NCI-H128 (cell line): ENCODE measurements at regions not wholly inside any gene's neighbourhood (a gene's known extent, or its start where the extent isn't known, plus 50 kb on each side); places are given as distances from the start of the nearest gene placed in this dataset.
A peak's percentile ranks its signal among the peaks of the same experiment; 100 is the strongest.

Experiments
- DNase-seq: peaks from one replicate; lab custom pipeline; 2025; ENCODE audit not compliant: unreplicated experiment; lab: John Stamatoyannopoulos, UW

DNA sequence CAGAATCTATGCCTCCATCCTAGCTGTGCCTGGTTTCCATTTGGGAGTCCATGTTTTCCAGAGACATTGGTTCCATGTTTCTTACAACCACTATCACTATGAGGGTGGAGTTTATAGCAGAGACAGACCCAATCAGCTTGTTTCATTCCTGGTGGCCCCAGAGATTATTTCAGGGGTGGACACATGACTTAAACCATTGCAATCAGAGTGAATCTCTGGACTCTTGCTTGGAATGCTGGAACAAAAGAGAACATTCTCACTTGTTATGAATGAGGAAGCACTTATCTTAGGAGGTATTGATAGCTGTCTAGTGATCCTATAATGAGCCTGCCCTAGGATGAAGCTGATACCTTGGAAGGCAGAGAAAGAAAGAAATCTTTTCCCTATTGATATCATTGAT, 250.3 kb downstream of the ATG4C start:
- DNase-seq, result no peak

DNA sequence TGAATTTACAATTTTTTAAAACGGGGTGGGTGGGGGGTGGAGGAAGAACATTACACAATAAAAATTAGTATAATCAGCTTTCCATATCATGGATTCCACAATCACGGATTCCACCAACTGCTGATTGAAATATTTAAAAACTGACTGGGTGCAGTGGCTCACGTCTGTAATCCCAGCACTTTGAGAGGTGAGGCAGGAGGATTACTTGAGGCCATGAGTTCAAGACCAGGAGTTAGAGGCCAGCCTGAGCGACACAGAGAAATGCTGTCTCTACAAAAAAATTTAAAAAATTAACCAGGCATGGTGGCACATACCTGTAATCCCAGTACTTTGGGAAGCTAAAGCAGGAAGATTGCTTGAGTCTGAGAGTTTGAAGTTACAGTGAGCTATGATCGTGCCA, 254.7 kb downstream of the ATG4C start:
- DNase-seq, result no peak

DNA sequence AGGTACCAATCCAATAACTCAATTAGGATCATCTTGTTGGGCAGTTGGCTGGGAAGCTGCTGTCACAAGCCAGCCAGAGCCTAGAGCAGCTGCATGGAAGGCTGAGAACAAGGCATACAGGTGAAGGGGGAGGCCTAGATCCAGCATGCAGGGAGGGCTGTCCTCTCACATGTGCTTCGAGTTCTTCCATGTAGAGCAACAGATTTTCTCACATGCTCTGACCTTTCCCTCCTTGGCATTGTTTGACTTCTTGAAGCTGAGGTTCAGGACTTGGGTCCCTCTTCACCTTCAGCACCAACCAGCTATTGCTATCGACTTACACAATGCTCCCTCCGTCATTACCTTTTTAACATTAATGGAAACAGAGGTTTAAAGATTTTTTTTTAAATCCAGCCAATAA, 257.7 kb downstream of the ATG4C start:
- no peak for DNase-seq

DNA sequence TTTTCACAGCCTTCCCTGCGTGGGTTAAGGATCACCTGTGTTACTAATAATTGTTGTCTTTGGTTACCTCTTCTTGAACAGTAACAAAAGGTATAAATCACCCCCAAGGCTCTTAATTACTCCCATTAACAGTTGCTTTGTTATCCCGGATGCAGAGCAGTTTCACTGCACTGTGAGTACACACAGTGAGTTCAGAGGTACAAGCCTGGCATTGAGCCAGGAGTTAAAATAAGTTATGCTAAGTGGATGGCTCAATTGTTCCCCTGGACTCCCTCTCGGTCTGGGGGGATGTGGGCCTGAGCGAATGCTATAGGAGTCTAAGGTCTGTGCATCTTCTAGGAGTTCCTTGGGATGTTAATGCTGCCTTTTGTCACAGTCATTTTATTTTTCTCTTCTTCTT, 258.3 kb downstream of the ATG4C start:
- peak; percentile 77 for DNase-seq

DNA sequence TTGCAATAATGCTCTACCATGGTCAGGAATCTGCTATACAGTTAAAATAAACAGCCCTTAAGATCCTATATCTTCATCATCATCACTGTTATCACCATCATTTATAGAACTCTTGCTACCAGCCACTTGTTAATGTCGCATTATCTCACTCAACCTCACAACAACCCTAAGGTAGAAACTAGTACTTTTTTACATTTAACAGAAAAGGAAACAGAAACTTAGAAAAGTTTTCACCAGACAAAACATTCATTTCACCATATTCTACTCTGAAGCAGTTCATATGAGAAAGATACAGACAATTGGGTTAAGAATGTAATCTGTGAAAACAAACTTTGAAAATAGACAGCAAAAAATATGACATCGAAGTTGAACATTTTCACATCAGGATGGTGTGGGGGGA, 262.6 kb downstream of the ATG4C start:
- no peak for DNase-seq

DNA sequence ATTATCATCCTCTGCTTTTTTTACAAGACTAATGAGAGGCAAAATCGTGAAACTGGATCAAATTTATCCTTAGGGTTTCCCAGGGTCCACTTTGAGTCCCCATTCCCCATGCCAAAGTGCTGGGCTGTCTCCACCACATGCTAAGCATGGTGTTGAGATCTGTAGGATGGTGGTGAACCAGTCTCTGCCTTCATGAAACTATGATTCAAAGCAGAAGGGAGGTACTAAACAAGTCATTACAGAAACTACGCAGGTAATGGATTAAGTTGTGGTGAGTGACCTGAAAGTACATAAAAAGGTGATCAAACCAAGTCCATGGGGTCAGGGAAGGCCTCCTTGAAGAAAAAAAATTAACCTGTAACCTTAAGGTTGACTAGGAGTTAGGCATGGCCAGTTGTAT, 265.2 kb downstream of the ATG4C start:
- no peak for DNase-seq

DNA sequence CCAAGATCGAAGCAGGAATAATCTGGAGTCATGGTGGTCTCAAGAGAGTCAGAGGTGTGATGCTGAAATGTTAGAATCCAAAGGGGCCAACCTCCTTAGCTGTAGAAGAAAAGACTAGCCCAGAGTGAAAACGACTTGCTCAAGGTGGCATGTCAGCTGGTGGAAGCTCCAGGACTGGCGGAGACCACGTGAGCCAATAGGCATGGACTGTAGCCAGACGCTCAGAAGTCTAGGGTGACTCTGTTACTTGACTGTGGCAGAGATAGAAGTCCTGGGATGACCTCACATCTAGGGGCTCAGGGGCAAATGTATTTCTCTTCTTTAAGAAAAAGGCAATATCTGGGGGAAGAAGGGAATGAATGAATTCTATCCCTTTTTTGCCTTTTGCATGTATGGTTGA, 267.4 kb downstream of the ATG4C start:
- DNase-seq, result no peak

DNA sequence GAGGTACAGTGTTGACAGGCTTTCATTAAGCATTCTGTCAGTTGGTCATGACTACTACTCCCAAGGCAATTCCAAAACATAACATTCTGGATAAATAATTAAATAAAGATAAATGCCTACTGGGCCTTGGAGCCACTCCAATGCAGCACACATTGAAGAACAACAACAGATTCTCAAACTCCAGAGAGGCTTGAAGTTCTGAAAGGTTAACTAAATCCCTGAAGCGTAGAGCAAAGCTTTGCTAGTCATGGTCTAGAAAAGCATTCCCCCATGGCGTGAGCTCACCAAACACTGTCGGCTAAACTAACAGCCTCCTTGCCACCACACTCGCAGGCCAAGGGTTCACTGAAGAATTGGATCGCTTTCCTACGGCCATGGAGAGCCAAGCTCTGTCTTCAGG, 268.0 kb downstream of the ATG4C start:
- DNase-seq, result no peak

DNA sequence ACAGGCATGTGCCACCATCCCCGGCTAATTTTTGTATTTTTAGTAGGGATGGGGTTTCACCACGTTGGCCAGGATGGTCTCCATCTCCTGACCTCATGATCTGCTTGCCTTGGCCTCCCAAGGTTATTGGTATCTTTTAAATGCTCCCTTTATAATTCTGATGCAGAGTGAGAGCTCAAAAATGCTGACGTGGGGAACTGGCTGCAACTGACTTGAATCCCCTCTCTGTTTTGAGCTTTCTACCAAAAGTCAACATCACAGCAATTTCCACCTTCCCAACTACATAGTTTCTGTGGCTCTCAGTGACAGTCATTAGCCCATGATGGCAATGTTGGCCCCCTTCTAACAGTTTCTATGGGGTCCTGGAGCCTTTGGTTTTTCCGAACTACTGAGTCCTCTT, 268.2 kb upstream of the FOXD3 start:
- no peak for DNase-seq

DNA sequence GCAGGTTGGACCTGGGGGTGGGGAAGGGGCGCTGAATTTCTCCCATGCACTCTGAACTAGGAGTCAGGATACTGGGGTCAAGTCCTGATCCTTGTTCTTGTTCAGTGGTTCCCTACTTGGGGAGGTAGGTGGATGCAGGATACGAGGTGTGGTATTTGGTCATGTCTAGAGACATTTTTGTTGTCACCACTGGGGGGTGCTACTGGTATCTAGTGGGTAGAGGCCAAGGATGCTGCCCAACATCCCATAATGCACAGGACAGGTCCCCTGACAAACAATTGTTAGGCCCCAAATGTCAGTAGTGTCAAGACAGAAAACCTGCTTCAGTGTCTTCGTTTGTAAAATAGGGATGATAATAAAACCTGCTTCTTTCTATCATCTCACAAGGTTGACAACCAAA, 259.0 kb upstream of the FOXD3 start:
- no peak for DNase-seq

DNA sequence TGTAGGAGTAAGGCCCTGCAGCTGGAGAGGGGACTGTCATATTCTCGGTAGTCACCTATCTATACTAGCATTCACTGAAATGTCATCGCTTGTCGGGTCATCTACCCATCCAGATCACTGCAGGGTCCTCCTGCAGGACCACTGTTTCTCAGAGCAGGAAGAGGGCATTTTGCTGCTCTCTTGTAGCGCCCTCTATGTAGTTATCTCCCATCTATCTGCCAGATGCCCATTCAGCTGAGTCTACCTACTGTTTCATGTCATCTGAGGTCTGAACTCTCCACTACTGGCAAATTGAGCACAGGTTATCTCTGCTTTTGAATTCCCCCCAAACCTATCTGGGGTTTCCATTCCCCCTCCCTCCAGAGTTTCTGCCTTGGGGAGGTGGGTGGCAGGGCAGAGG, 258.2 kb upstream of the FOXD3 start:
- DNase-seq, result no peak

DNA sequence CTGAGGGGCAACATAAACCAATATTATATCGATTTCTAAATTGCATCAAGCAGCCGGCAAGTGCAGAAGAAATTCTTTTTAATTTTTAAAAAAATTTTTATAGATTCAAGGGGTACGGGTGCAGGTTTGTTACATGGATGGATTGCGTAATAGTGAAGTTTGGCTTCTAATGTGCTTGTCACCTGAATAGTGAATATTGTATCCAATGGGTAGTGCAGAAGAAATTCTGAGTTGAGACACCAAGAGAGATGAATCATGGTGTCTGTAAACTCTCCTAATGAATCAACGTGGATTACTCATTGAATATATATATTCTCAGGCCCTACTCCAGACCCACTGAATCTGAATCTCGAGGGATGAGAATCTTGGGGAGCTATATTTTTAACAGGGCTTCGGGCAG, 253.7 kb upstream of the FOXD3 start:
- no peak for DNase-seq

DNA sequence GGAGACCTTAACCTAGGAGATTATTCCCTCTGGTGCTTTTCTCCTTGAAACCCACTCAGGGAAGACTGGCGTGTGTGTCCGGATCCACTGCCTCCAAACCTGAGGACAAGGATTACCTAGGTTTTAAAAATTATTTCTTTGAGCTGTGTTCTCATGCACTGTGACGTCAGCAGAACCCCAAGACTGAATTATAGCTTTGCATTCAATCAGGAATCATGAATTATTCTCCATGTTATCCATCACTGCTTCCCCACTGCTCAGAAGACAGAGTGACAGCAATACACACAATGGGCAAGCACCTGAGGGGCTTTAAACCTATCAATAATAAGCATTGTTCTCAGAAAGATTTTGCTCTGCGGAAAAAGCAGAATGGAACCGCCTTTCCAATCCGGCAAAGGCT, 253.2 kb upstream of the FOXD3 start:
- no peak for DNase-seq

DNA sequence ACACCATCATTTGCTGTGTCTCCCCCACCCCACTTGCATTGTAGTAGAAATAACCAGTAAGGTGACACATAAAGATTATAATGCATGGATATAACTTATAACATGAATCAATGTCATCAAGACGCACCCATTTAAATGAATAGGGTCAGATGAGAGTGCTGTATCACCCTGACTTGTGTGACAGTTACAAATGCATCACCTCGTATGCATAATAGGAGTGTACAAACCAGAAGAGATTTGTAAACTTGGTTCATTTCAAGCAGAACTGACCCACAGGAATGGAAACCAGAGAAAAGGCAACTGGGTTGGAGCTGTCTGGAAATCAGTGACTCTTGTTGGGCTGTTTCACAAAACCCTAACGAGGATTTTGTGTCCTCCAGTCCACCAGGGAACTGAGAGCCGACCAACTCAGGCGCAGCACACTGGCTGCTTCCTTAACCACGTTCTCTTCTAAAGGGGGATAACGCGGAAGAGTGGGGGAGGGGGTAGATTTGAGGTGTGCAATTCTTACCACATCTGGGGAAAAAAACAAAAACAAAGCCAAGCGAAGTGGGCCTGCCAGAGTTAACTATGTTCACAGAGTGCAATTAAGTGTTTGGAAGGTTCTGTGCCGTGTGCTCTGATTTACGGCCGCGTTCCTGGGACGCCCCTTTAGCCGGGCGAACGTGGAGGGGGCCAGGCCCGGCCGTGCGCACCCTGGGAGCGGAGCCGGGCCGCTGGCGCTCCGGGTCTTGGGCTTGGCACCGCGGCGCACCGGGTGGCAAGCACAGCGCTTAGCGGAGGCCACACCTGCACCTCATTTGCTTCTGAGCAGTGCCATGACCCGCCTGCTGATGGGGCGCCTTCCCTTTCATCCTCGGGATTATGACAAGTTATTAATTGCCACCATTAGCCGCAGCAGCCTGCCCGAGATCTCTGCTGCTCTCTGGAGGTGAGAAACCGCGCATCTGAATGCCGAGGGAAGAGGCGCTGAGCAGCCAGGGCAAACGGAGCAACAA, 248.8 kb upstream of the FOXD3 start:
- no peak for DNase-seq

DNA sequence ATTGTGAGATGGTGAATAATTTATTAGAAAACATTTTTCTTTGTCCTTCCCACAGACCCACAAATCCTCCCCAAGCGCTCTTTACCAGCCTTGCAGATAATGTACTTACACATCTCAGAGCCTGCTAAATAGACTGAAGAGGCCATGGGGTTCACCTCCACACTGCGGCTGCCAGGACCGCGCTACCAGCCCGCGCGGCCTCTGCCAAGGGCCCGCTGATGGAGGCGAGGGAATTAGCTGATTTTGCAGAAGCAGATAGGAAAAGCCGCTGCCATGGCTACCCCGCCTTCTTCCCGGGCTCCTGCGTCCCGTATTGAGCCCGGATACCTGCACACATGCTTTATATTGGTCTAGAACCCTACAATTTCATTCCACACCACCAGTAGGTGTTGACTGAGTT, 248.0 kb upstream of the FOXD3 start:
- DNase-seq, result no peak

DNA sequence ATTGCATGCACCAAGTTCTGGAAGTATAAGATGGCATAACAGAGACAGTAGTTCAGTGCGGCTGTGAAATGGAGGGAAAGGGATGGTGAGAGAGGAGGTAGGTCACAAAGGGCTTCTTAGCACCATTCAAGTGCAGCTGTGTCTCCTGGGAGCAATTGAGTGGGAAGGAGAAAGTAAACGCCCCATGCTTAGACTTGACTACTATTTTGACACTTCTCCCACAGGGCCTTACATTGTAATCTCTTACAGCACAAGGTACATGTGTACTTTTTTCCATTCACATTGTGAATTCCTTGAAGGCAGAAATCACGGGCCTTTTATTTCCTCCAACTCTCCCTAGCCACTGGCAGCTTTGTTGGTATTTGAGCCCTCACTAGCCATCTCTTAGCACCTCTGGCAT, 239.6 kb upstream of the FOXD3 start:
- DNase-seq, result no peak

DNA sequence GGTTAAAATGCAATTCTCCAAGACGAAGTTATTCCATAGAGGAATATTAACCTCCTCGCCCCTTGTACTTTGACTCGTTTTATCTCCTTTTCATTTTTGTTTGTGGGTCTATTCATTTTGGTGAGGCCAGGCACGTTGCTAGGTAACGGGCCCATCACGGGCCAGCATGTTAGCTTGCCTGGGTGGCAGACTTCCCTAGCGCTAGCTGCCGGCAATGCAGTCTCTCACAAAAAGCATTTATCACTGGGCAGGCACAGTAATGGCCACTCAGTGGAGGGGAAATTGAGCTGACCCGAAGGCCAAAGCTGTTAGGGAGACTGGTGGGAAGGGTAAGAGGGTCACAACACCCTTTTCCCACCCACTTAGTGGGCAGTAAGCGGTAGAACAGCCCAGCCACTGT, 234.4 kb upstream of the FOXD3 start:
- DNase-seq, result no peak

DNA sequence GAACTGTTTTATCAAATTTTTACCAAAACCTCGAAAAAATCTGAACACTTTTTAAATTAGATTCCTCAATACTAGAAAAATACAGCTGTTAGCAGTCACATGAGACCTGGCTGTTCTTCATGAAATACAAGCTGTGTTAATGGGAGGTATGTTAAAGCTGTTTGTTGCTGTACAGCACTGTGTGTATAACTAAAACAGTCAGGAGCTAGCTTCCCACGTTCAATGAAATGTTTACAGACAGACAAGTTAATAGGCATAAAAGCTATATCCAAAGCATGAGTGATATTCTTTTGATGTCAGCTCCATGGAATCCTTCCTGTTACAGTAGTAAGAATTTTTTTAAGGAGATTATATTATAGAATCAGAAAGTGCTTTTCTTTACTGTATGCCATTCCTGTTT, 223.2 kb upstream of the FOXD3 start:
- DNase-seq, result no peak

DNA sequence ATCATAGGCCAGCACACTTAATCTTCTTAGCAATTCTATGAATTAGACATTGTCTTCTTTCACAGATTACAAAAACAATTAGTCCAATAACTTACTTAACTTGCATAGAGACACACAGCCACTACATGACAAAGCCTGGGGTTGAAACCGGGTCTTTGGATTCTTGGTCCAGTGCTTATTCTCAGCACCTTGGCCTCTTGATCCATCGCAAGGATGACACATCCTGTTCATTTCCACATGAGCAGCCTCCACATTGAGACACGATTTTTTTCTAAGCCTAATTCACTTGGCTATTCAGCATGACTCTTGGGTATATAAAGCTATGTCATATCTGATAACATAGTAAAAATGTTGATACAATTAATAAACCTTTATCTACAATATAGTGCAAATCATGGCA, 221.0 kb upstream of the FOXD3 start:
- DNase-seq, result no peak

DNA sequence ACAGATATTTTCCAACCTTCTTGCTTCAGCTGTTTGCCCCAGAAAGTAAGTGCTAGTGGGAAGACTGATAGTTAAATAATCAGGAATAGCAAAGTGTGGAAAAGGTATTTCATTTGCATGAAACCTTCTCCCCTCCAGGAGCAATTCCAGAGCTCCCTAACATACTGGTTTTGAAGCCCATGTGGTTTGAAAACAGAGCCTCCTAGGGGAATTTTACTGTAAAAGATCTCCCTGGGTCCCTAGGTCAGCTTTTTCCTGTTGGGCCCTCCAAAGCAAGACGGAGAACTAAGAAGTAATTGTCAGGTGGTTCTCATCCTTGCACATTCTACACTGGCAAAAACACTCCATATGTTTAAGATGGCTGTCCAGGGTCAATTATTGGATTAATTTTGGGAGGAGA, 218.7 kb upstream of the FOXD3 start:
- DNase-seq, result no peak

DNA sequence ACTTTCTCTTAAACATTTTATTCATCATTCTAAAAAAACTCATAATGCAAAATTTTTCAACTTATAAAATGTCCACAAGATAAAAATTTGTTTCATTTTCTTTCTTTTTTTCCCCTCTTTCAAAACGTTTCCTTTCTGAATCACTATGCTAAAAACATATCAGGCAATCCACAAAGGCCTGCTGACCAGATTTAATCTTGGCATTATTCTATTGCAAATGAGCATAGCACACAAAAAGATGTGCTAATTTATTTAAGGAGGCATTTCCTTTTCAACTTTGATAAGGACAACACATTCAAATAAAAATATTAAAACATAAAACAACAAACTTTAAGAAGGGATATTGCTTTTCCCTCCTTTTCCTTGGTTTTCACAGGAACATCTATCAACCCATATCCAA, 215.3 kb upstream of the FOXD3 start:
- no peak for DNase-seq

DNA sequence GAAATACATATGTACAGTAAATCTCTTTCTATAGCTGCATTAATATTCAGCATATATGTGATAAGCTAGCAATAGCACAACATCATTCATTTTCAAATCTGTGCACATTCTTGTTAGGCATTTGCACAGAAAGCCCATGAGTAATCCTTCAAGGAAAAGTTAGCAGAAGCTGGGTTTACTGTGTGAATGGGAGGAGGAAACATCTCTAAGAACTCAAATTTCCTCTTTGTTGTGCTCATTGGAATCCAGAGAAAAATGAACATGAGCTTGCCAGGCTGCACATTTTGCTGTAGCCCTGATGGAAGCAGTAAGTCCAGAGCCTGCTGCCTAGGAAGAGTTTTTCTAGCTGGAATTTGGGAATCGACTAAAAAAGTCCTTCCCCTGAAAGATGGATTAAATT, 214.2 kb upstream of the FOXD3 start:
- no peak for DNase-seq
